NCI-H1694 treated with DMSO at 0.1 percent for 48 hours (cell line): ENCODE measurements at regions not wholly inside any gene's neighbourhood (a gene's known extent, or its start where the extent isn't known, plus 50 kb on each side); places are given as distances from the start of the nearest gene placed in this dataset.

Experiments used
- DNase-seq: peaks from one replicate; lab custom pipeline; 2025; lab: John Stamatoyannopoulos, UW

DNA sequence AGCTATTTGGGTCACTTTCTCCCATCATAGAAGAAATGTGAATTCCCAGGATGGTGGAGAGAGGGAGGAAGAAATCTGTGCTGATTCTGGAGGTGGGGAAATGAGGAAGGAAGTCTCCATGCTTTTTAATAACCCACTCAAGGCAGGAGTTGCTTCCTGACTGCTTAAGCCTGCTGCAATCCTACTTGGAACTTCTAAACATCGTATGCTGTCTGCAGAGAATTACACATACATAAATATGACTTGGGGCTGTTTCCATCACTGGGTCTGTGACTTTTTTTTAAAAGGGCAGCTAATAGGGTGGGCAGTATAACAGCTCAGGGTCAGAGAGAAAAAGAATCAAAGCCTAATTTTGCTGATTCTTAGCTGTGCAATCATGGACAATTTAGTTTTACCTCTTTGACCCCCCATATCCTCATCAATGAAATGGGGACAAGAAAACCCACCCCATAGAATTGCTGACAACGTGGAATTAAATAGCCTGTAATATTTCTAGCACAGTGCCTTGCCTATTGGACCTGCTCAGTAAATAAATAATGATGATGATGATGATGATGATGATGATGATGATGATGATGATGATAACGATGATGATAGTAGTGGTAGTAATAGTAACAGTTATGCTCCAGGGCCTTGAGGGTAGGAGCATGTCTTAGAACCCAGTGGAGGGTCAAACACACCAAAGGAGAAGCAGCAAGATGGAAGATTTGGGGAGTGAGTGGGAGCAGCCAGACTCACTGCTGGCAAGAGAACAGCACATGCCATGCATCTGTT is 166.7 kb upstream of the LRFN2 start:
- no peak for DNase-seq

DNA sequence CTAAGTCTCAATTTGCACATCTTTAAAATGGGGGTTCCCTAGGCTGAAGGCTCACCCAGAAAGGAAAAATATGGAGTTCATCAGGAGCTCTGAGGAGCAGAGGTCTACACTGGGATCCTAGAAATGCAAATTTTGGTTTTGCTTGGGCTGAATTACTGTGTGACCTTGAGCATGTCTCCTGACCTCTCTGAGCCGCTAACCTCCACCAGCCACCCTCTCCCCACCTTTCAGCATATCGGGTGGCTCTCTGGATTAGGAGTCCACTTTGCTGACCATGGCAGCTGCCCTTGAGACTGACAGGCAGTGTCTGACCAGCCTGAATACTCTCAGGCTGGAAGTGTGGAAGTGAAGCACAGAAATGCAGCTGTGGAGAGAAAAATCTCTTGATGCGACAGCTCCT is 165.9 kb upstream of the LRFN2 start:
- DNase-seq, result no peak

DNA sequence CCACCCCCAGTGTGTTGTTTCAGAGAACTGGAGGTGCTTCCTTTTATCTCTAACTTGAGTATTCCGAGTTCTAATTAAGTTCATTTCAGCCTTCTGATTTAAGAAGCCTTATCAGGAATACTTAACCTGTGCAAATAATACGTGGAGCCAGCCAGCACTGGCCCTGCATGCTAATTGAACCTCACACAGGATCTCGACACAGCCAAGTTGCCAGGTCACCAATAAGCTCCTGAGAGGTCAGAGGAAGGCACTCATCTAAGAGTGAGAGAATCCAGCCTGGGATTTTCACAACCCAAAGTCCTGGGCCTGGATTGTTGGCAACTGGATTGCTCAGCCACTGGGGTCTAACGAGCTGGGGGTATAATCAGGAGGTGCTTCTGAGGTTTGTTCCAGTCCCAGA is 157.7 kb upstream of the LRFN2 start:
- DNase-seq, result no peak

DNA sequence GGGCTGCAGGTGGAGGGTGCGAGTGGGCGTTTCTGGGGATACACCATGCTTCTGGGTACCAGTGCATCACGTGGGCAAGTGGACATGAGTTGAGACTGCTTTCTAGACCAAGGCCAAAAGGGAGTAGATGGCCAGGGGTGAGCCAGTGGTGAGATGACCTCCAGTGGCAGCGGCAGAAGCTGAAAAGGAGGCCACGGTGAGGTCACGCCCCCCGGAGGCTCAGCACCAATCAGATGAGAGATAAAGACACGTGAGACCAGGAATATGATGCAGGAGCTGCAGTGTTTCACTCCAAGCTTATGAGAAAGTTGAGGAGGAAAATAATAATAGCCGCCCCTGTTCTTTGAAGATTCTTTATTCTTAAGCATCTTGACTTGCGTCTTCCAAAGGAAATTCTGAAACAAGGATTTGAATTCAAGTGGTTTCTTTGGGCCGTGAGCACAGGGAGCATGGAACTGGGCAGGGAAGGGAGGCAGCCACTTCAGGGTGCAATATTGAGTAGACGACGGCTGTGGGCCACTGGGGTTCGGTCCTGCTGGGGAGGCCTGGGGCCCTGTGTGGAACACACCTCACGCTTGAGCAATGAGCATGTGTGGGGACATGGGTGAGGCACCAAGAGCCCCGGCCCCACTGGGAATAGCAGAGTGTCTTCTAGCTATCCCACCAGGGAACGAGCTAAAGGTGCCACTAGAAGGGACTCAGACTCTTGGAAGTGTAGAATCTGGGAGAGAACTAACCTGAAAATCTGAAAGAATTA is 156.7 kb upstream of the LRFN2 start:
- no peak for DNase-seq

DNA sequence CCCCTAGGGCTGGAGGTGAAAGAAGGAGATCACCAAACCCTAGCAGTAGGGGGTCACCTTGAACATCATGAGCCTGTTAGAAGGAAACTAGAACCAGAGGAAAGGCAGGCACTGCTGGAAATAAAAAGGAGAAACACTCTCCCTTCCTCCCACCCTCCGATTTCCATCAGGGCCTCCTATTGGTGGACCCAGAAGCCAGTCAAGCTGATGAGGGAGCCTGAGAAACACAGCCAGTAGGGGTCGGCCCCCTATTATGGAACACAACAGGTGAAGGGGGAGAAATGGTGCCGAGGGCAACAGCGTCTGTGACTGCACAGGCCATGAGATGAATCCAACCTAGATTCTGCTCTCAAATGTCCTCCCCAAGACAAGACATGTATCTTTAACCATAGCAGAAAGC is 156.1 kb upstream of the LRFN2 start:
- no peak for DNase-seq

DNA sequence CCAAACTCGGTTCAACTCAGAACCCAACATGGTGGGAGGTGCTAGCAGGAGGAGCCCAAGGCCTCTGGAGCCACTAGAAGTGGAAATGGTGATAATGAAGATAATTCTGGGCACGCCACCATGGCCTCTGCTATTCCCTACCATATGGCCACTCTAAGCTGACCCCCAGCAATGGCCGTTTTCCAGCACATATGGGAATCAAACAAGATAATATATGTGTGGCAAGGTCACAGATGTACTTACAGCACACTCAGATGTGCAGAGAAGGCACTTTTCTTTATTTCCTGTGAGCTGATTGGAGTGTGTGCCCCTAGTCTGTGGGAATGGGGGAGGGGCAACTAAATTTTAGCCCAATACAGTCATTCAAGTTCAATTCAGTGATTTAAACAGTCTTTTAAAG is 153.4 kb upstream of the LRFN2 start:
- no peak for DNase-seq

DNA sequence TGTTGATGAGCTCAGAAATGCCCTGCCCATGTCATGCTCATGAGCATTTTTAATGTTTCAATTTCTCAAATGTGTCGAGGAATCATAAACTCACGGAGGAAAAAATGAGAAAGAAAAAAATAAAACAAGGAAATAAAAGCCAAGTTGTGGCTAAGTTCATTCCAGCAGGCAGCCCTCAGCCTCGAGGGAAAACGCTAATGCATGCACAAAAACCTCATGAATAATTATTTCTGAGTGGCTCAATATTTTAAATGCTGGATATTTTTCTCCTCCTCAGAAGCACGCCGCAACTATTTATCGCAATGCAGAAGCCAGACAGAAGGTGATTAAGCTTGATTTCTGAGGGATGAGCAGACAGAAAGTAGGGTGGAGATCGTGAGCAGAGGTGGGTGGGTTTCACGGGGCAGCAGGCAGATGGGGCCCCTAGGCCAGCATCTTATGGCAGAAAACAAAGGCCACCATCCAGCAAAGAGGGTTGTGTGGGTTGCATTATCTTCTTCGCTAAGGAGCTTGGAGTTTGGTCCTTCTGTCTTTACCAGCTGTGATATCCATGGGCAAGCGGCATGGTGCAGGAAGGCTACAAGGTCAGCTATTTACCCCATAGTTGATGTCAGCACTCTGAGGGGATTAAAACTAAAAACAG is 151.5 kb upstream of the LRFN2 start:
- DNase-seq, result no peak

DNA sequence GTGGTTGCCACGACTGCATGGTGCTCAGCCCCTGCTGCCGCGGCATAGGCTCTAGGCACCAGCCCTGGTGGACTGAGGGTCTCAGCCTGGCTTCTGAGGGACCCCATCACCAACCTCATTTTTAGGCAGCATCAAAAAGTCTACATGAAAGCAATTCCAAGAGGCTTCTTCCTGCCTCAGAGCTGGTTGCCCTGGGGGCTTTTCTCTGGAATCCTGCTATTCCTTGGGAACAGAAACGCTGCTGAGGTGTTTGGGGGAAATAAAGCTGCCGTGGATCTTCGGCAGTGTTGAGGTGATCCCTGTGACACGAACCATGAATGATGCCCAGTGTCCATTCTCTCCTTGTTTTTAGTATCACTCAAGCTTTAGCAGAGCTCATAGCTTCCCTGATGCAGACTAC is 148.4 kb upstream of the LRFN2 start:
- no peak for DNase-seq

DNA sequence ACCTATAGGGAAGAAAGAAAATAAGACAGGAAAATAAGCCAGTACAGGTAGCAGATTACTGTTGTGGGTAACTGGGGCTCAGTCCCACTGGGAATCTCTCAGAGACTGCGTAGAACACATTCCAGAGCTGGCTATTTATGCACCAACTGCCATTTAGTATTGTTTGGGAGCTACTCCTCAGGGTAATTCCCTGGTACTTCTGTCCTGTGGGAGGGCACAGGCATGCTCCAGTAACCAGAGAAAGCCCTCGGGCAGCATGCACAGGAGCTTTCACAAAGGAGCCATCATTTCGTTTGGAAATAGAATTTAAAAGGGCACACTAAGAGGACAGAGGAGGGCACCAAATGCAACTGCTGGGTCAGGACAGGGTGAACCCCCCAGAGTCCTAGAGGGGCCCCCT is 148.0 kb upstream of the LRFN2 start:
- no peak for DNase-seq

DNA sequence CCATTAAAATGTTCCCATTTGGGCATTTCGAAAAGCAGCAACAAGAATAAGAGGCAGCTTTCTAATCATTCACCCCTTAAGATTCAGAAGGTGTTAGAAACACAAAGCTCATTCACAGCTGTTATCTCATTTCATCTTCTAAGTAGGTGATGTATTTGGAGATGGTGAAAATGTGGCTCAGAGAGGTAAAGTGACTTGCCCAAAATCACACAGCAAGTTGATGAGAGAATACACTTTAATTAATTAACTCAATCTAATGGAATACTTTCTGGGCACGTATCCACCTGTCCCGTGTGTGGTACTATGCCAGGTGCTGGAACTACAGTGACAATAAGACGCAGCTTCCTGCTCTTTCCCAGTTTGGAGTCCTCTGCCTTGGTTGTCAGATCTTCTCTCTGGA is 147.4 kb upstream of the LRFN2 start:
- no peak for DNase-seq

DNA sequence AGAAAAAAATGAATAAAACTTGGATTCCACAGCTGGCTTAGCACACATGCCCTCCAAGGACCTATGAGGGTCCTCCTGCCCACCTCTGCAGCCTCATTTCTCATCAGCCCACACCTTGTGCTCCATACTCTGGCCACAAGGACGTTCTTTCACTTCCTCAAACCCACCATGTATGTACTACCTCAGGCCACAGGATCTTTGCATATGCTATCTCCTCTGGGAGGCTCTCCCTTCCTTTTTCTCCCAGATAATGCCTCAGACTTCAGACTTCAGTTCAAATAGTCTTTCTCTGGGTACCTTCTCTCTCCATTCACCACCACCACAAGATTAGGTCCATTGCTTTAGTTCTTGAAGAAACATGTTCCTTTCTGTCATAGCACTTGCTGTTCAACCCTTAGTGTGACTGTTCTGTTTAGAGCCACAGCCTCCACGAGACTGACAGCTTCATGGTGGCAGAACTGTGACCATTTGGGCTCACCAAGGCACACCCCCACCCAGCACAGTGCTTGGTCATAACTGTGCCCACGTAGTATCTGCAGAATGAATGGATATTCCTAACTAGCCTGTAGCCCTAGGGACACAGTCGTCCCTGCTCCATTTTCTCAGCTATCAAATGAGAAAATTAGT is 146.7 kb upstream of the LRFN2 start:
- DNase-seq, result no peak

DNA sequence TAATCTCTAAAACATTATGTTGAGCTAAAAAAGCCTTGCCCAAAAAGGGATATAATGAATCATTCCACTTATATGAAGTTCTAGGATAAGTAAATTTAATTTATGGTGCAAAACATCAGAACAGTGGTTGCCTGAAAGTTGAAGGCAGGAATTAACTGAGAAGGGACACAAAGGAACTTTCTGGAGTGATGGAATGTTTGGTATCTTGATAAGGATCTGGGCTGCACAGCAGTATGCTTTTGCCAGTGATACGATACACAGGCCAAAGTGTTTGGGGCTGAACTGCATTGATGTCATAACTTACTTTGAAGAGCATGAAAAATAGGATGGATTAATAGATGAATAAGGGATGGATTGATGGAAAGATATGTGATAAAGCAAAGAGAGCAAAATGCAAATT is 146.1 kb upstream of the LRFN2 start:
- DNase-seq, result no peak

DNA sequence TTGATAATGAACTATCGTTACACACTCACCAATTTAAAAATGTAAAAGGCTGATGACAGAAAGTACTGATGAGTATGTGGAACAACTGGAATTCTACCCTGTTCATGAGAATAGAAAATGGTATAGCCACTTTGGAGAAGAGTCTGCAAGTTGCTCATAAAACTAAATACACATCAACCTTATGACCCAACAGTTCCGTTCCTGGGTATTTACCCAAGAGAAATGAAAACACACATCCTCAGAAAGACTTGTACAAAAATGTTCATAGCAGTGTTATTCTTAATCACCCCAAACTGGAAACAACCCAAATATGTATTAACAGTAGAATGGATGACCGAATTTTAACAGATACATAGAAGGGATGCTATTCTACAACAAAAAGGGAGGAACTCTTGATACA is 145.7 kb upstream of the LRFN2 start:
- DNase-seq, result no peak

DNA sequence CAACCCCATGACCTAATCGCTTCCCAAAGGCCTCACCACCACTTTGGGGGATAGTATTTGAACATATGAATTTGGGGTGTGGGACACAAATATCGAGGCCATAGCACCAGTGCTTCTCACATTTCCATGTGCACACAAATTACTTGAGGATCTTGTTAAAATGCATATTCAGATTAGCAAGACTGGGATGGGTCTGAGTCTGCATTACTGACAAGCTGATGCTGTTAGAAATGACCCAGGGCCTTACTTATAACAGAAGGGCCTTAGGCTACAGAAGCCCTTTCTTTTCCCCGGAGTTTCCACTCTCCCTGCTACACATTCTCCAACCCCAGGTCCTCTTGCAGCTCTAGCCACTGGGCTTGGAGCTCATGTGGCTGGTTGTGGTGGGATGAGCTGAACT is 141.5 kb upstream of the LRFN2 start:
- no peak for DNase-seq

DNA sequence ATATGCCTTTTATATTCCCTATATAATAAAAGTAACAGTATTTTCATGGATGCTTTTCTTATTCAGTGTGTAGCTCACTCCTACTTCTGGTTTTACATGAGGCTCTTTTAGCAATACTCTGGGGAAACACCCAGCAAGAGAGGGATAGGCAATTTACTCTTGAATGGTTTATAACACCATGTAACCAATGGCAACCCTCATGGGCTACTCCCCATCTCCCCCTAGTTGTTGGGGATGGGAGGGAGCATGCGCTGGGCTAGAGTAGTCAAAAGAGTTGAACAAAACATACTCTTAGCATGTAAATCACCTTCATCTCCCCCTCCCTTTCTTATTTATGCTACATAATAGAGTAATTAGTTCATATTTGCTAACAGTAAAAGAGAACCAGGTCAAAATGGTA is 140.1 kb upstream of the LRFN2 start:
- DNase-seq, result no peak

DNA sequence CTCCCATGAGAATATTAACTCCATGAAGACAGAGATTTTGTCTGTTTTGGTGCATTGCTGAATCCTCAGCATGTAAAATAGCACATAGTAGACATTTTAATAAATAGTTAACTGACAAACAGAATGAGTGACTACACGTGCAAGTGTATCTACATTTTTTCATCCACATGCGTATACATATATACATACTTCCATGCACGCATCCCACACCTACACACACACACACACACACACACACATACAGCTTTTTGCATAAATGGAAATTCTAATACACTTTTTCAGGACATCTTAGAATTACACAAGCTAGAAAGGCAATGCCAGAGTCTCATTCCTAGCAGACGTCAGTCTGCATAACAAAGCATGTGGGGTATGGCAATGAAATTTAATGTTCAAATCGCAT is 139.7 kb upstream of the LRFN2 start:
- DNase-seq, result no peak

DNA sequence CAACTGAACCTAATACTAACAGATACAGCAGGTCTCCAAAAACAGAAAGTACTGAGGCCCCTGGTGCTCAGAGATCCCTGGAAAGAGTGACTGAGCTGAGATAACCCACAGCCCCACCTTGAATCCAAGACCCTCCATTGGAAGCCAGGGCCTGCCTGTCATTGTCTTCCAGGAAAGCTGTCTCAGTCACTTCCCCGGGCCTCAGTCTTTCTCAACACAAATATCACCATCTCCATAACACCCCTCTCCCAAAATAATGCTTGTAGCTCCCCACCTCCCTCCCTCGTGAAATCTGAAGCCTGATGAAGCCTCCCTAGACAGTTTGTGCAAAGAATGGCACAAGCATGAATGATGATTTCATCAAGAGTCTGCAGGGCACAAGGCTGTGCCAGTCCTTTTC is 138.2 kb upstream of the LRFN2 start:
- no peak for DNase-seq

DNA sequence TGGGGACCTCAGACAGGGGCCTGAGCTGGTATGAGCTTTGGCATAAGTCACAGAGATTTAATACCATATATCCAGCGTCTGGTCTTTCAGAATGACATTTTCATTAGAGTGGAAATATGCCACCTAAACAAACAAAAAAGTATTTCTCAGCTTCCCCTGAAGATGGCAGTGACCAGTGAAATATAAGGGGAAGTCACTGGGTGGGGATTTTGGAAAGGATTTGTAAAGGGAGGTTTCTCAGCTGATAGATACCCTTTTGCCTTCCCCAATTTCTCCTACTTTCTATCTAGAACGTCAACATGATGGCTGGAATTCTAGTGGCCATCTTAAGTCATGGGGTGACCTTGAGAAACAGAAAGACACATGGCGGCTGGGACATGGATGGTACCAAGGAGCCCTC is 137.7 kb upstream of the LRFN2 start:
- no peak for DNase-seq

DNA sequence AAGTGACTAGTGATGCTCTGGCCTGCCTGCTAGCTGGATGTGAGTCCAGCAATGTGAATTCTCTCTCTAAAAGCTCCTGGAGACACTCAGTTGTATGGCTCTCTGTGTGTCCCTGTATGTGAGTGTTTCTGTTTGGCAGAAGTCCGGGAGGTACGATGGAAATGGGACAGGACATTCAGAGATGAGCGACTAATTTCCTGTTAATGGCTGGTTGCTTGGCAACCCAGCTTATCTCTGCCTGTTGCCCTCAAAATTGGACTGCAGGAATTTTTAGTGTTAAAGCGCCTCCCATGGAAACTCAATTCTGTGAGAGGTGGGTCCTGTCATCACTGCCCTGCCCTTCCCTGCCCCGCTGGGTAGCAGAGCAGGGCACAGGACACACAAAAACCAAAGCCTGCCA is 136.8 kb upstream of the LRFN2 start:
- no peak for DNase-seq

DNA sequence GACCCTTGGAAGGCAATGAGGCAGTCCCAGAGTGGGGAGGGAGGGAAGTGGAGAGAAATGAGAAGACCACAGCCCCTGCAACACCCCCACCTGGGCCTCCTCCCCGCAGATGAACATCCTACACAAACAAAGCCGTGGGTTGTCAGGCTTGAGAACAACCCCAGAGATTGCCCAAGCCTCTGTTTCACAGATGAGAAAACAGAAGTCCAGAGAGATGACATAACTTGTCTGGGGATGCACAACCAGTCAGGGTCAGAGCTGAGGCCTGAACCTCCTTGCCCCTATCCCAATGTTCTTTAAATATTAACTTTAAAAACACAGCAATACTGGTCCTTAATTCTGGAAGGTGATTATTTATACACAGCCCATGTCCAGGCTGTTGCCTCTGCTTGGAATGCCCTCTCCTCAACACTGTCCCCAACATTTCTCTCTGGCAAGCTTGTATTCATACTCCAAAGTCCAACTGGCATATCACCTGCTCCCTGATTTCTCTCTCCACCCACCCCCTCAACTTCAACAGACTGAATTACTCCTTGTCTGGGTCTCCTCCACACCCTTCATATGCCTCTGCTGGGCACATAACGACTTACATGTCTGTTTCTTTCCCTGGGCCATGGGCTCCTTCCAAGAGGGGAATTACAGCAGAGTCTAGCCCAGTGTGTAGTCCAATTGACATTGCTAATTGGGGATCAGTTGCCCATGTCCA is 135.5 kb upstream of the LRFN2 start:
- no peak for DNase-seq

DNA sequence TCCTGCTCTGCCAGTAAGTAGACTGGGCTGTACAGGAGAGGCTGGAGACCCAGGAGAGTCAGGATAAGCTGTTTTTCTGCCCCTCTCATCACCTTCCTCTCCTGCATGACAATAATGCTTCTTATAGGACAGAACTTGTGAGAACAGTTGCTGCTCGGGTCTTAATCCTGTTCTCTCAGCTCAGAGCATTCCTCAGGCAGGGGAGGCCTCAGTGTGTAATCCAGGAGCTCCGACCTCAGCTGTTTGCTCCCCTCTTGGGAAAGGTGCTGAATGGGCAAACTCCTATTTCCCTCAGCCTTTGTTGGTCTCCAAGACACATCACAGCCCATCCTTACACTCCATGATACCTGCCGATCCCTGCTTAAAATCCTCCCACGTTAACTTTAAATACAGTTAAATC is 134.9 kb upstream of the LRFN2 start:
- DNase-seq, result no peak

DNA sequence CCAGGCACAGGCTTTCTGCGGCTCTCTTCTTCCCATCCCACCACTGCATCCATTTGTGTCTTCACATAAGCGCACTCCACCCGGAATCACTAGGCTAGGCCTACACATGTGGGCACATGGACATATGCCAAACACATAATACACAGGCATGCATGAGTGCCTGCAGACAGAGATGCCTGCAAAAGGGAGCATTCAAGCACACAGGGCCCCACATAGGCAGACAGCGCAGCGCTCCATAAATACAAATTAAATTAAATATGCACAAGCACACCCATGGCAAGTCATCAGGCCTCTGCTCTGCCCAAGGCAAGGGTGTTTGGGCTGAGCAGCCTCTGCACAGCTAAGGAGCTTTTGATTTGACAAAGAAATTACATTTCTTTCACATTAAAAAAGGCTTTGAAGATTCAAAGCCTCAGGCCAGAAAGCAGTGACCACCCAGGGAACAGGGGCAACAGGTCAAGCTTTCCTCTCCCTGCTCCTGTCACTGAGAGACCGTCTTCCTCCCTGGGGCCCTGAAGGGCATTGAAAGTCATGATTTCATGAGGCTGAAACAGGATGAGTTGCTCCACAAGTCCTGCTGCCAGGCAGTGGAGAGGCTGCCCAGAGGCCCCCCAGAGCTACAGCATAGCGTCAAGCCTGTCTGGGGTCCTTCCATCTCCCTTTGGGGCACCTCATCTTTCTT is 134.2 kb upstream of the LRFN2 start:
- DNase-seq, result peak; percentile 66
